SK-N-SH (cell line): ENCODE measurements at regions not wholly inside any gene's neighbourhood (a gene's known extent, or its start where the extent isn't known, plus 50 kb on each side); places are given as distances from the start of the nearest gene placed in this dataset.

ENCODE experiments used
- CTCF ChIA-PET: fragments of 300-600, 350-600 bp; formaldehyde crosslinking; extraction: SDS; loops from one replicate; lab custom pipeline; 2021; lab: Yijun Ruan, JAX
- POLR2A ChIA-PET: fragments of 350-600 bp; sonication (Branson Sonifier 250); formaldehyde crosslinking; extraction: SDS; loops from one replicate; lab custom pipeline; 2020; ENCODE audit warnings: antibody characterized with exemption, inconsistent platforms; lab: Yijun Ruan, JAX
- DNase-seq: peaks from one replicate; pipeline ENCODE4 v3.0.0; 2012
- H2AFZ ChIP-seq: fragments of 200-600 bp; sonication (generic); 2 replicates; pipeline ENCODE4 v1.8.1; 2016; ENCODE audit warnings: antibody characterized with exemption, mild to moderate bottlenecking, low read depth
- H3F3A ChIP-seq: fragments of 200-600 bp; sonication (generic); replicated peaks from 2 replicates; pipeline ENCODE3; 2016; ENCODE audit warnings: antibody characterized with exemption, mild to moderate bottlenecking; ENCODE audit not compliant: insufficient read depth
- H3K27ac ChIP-seq, 2 experiments: fragments of 200-500 bp in 1 of 2; fragments of 200-600 bp in 1 of 2; sonication (Bioruptor generic) in 1 of 2; sonication (generic), shearing (Covaris generic) in 1 of 2; 2 replicates each; pipeline versions ENCODE4 v1.5.1 to v1.6.1; 2014 to 2016; ENCODE audit warnings: low read depth in 2 of 2, inconsistent platforms in 1 of 2, low read length in 1 of 2, mild to moderate bottlenecking in 1 of 2, mixed read lengths in 1 of 2
- H3K27me3 ChIP-seq: fragments of 200-600 bp; sonication (generic), shearing (Covaris generic); 2 replicates; pipeline ENCODE4 v1.6.1; 2016; ENCODE audit warnings: mixed run types; ENCODE audit not compliant: insufficient read depth
- H3K36me3 ChIP-seq, 2 experiments: fragments of 200-500 bp in 1 of 2; fragments of 200-600 bp in 1 of 2; sonication (Bioruptor generic) in 1 of 2; sonication (generic) in 1 of 2; replicated peaks in 1 of 2; 2 replicates each; pipeline versions ENCODE3 to v1.5.1; 2014 to 2016; ENCODE audit warnings: low read length in 1 of 2, mild to moderate bottlenecking in 1 of 2; ENCODE audit not compliant: insufficient read depth in 2 of 2, control insufficient read depth in 1 of 2
- H3K4me1 ChIP-seq, 2 experiments: fragments of 200-500 bp in 1 of 2; fragments of 200-600 bp in 1 of 2; sonication (Bioruptor generic) in 1 of 2; sonication (generic), shearing (Covaris generic) in 1 of 2; 2 replicates each; pipeline versions ENCODE4 v1.5.1 to v1.6.1; 2014 to 2016; ENCODE audit warnings: low read depth in 1 of 2, low read length in 1 of 2, mixed run types in 1 of 2; ENCODE audit not compliant: insufficient read depth in 2 of 2, control insufficient read depth in 1 of 2
- H3K4me2 ChIP-seq: fragments of 200-600 bp; sonication (generic), shearing (Covaris generic); 2 replicates; pipeline ENCODE4 v1.6.1; 2017; ENCODE audit warnings: mixed run types
- H3K4me3 ChIP-seq, 2 experiments: fragments of 200-500 bp in 1 of 2; fragments of 200-600 bp in 1 of 2; sonication (Bioruptor generic) in 1 of 2; sonication (generic), shearing (Covaris generic) in 1 of 2; 2 replicates each; pipeline versions ENCODE4 v1.5.1 to v1.8.1; 2014 to 2016; ENCODE audit warnings: low read depth in 2 of 2, inconsistent platforms in 1 of 2, low read length in 1 of 2, mild to moderate bottlenecking in 1 of 2, mixed read lengths in 1 of 2, moderate library complexity in 1 of 2
- H3K79me2 ChIP-seq: fragments of 200-600 bp; sonication (generic); 2 replicates; pipeline ENCODE4 v1.8.1; 2017; ENCODE audit warnings: mild to moderate bottlenecking; ENCODE audit not compliant: insufficient read depth
- H3K9ac ChIP-seq: fragments of 200-600 bp; sonication (generic); 2 replicates; pipeline ENCODE4 v1.6.1; 2017; ENCODE audit warnings: mixed run types
- H3K9me2 ChIP-seq: fragments of 200-600 bp; sonication (generic); 2 replicates; pipeline ENCODE4 v1.6.1; 2017; ENCODE audit warnings: mixed run types
- H3K9me3 ChIP-seq: fragments of 200-600 bp; sonication (generic); 2 replicates; pipeline ENCODE4 v1.6.1; 2017; ENCODE audit warnings: mixed run types, mild to moderate bottlenecking, moderate library complexity
- H4K20me1 ChIP-seq: fragments of 200-600 bp; sonication (generic); 2 replicates; pipeline ENCODE4 v1.6.1; 2017; ENCODE audit warnings: mild to moderate bottlenecking, mixed run types; ENCODE audit not compliant: insufficient read depth
- CTCF ChIP-seq: fragments of 200-600 bp; sonication (generic); IDR thresholded peaks from 2 replicates; pipeline ENCODE4 v1.6.1; 2017; ENCODE audit warnings: antibody characterized with exemption, mild to moderate bottlenecking, moderate library complexity
- ELF1 ChIP-seq: IDR thresholded peaks from 2 replicates; pipeline ENCODE4 v1.4.0; 2012
- FOXJ3 ChIP-seq: sonication (generic); formaldehyde crosslinking; IDR thresholded peaks from 2 replicates; pipeline ENCODE4 v1.5.1; 2020; ENCODE audit warnings: mild to moderate bottlenecking, missing genetic modification reagents
- GABPA ChIP-seq: IDR thresholded peaks from 2 replicates; pipeline ENCODE4 v1.4.0; 2012; ENCODE audit warnings: low read depth, mild to moderate bottlenecking
- IRF3 ChIP-seq: fragments of 150-350 bp; IDR thresholded peaks from 2 replicates; pipeline ENCODE4 v1.6.1; 2016; ENCODE audit warnings: mild to moderate bottlenecking, low read depth, low read length
- JUND ChIP-seq: IDR thresholded peaks from 2 replicates; pipeline ENCODE4 v1.4.0; 2012
- MAX ChIP-seq: IDR thresholded peaks from 2 replicates; pipeline ENCODE4 v1.4.0; 2012; ENCODE audit warnings: low read depth
- MEF2A ChIP-seq: IDR thresholded peaks from 2 replicates; pipeline ENCODE4 v1.4.0; 2012; ENCODE audit warnings: low read depth, borderline replicate concordance
- POLR2AphosphoS5 ChIP-seq: IDR thresholded peaks from 2 replicates; pipeline ENCODE4 v1.6.1; 2012; ENCODE audit warnings: low read depth, low read length
- RAD21 ChIP-seq: IDR thresholded peaks from 2 replicates; pipeline ENCODE4 v1.6.1; 2012; ENCODE audit warnings: mild to moderate bottlenecking, low read length
- RCOR1 ChIP-seq: fragments of 150-350 bp; IDR thresholded peaks from 2 replicates; pipeline ENCODE4 v1.6.1; 2017; ENCODE audit warnings: antibody characterized with exemption, low read length
- RFX5 ChIP-seq: IDR thresholded peaks from 2 replicates; pipeline ENCODE4 v1.6.1; 2012; ENCODE audit warnings: mild to moderate bottlenecking, improper control_type of control experiment, low read length
- RXRA ChIP-seq: IDR thresholded peaks from 2 replicates; pipeline ENCODE4 v1.4.0; 2012; ENCODE audit warnings: low read depth, mild to moderate bottlenecking, borderline replicate concordance
- TEAD4 ChIP-seq: IDR thresholded peaks from 2 replicates; pipeline ENCODE4 v1.4.0; 2012; ENCODE audit warnings: mild to moderate bottlenecking, borderline replicate concordance; ENCODE audit not compliant: insufficient read depth
- USF2 ChIP-seq: fragments of 150-350 bp; IDR thresholded peaks from 2 replicates; pipeline ENCODE4 v1.6.1; 2017; ENCODE audit warnings: antibody characterized with exemption, low read length, low read depth, borderline replicate concordance
- YY1 ChIP-seq: IDR thresholded peaks from 2 replicates; pipeline ENCODE4 v1.4.0; 2012; ENCODE audit warnings: low read depth, mild to moderate bottlenecking
- ZBTB33 ChIP-seq: IDR thresholded peaks from 2 replicates; pipeline ENCODE4 v1.4.0; 2012; ENCODE audit warnings: low read depth, borderline replicate concordance
- WGBS: methylation state at CpG from one replicate; pipeline ENCODE4 v1.1.6; 2017; ENCODE audit warnings: low lambda C conversion rate; 5-methylcytosine and 5-hydroxymethylcytosine counted together

GRCh38 chr20:58044931-58045555 lies 183.4 kb downstream of the ANKRD60 start:
- Histone ChIP-seq H3K9me3 (no peaks in the 10 kb centered on the region), H3K4me1 (peaks cover 11 to 66% of the 10 kb centered on the region in 2 experiments), H3K36me3 (no peaks in the 10 kb centered on the region), H3K4me2 (no peak overlapping the region), H3K4me3 (no peak overlapping the region), H3K27ac (peak overlapping the region in 1 of 2 experiments; percentile 99; a peak in 2 of 4 replicates), H3K9ac (no peak overlapping the region), H3K9me2 (no peaks in the 10 kb centered on the region), H2AFZ (no peak overlapping the region), H3F3A (peaks cover 11% of the 10 kb centered on the region), H4K20me1 (no peaks in the 10 kb centered on the region), H3K27me3 (no peaks in the 10 kb centered on the region), H3K79me2 (no peaks in the 10 kb centered on the region)
- POLR2A ChIA-PET: no interaction called here
- no peak for DNase-seq
- WGBS: 87% methylated on average over 8 of the region's 9 CpGs
- no peak for TF ChIP-seq YY1
- no peak for TF ChIP-seq MEF2A
- TF ChIP-seq ELF1: no peak
- TF ChIP-seq RAD21: no peak
- no peak for TF ChIP-seq RFX5
- no peak for TF ChIP-seq MAX
- TF ChIP-seq RXRA: no peak
- TF ChIP-seq USF2: no peak
- no peak for TF ChIP-seq RCOR1
- no peak for TF ChIP-seq JUND
- no peak for TF ChIP-seq FOXJ3 (CRISPR knock-in tag)
- no peak for TF ChIP-seq TEAD4
- no peak for TF ChIP-seq CTCF
- TF ChIP-seq POLR2AphosphoS5: no peak
- TF ChIP-seq GABPA: no peak
- no peak for TF ChIP-seq IRF3
- no peak for TF ChIP-seq ZBTB33
- CTCF ChIA-PET: interaction anchor here (0.7 to 4.4 kb wide), 7 partner anchors 9 to 1067 kb away, joined by 3 to 26 read pairs (median 4); no protein-coding TSS in a partner anchor
